Fibroblast of pulmonary artery (primary cell): ENCODE measurements at regions not wholly inside any gene's neighbourhood (a gene's known extent, or its start where the extent isn't known, plus 50 kb on each side); places are given as distances from the start of the nearest gene placed in this dataset.
"Not testable (repeated sequence)": the region's sequence is repeated elsewhere in the genome, so short reads cannot be mapped to it uniquely, and the experiment has no call there.

Source experiments
- DNase-seq: peaks from one replicate; pipeline ENCODE4 v3.0.0-alpha.2; 2010; ENCODE audit warnings: low read depth
- H3K4me3 ChIP-seq: replicated peaks from 2 replicates; pipeline ENCODE4 v1.5.1; 2011; ENCODE audit warnings: low read depth, mild to moderate bottlenecking, control low read depth, low read length, moderate library complexity
- CTCF ChIP-seq: IDR thresholded peaks from 2 replicates; pipeline ENCODE4 v1.5.1; 2011; ENCODE audit warnings: mild to moderate bottlenecking, control low read depth, low read length, inconsistent platforms; ENCODE audit errors: missing control alignments

- no peak overlapping the region for H3K4me3 ChIP-seq
- DNase-seq, result no peak
- TF ChIP-seq CTCF, result no peak
Observed at GRCh38 chr10:33835556-33835955, 501.1 kb upstream of the NRP1 start.

- no peak for TF ChIP-seq CTCF
- no peak overlapping the region for H3K4me3 ChIP-seq
- DNase-seq, result no peak
Observed at GRCh38 chr10:33833566-33833965, 499.1 kb upstream of the NRP1 start.

- no peak overlapping the region for H3K4me3 ChIP-seq
- DNase-seq, result no peak
- no peak for TF ChIP-seq CTCF
Observed at GRCh38 chr10:33832124-33832787, 497.8 kb upstream of the NRP1 start.

GRCh38 chr10:33831591-33831990, 497.1 kb upstream of the NRP1 start:
- no peak for DNase-seq
- no peak for TF ChIP-seq CTCF
- no peak overlapping the region for H3K4me3 ChIP-seq

- DNase-seq, H3K4me3 ChIP-seq: not testable (repeated sequence)
Observed at GRCh38 chr10:33829899-33830298, 495.4 kb upstream of the NRP1 start.

- DNase-seq, result no peak
- no peak for TF ChIP-seq CTCF
- H3K4me3 ChIP-seq, result no peak overlapping the region
Observed at GRCh38 chr10:33828592-33828991, 494.1 kb upstream of the NRP1 start.

- TF ChIP-seq CTCF, result no peak
- DNase-seq, result no peak
- no peak overlapping the region for H3K4me3 ChIP-seq
Observed at GRCh38 chr10:33826186-33826585, 491.7 kb upstream of the NRP1 start.

GRCh38 chr10:33822774-33823173, 488.3 kb upstream of the NRP1 start:
- TF ChIP-seq CTCF, result no peak
- peak; percentile 45 for DNase-seq
- H3K4me3 ChIP-seq, result no peak overlapping the region
